A549 (cell line): ENCODE measurements at regions not wholly inside any gene's neighbourhood (a gene's known extent, or its start where the extent isn't known, plus 50 kb on each side); places are given as distances from the start of the nearest gene placed in this dataset.

ENCODE experiments used
- ATAC-seq, 2 experiments: fragments of 200-7000 bp in 1 of 2; fragments of >200 bp in 1 of 2; cut with Nextera tagmentation in 1 of 2; cut with Tn5 transposase in 1 of 2; 3 replicates each; pipeline versions ENCODE4 v1.8.0 to v1.9.1; 2018 to 2020; ENCODE audit warnings: mild to moderate bottlenecking in 1 of 2, moderate library complexity in 1 of 2
- CTCF ChIA-PET: fragments of 300-600 bp; sonication (Branson Sonifier 250); formaldehyde crosslinking; extraction: SDS; loops from one replicate; lab custom pipeline; 2021; ENCODE audit warnings: antibody characterized with exemption, inconsistent platforms; lab: Yijun Ruan, JAX
- POLR2A ChIA-PET: fragments of 350-600 bp; formaldehyde crosslinking; extraction: SDS; loops from one replicate; lab custom pipeline; 2021; ENCODE audit warnings: antibody characterized with exemption, inconsistent platforms; lab: Yijun Ruan, JAX
- DNase-seq, 2 experiments: peaks; one replicate each; pipeline versions ENCODE4 v3.0.0 to v3.0.0-alpha.2; 2011 to 2016; ENCODE audit warnings: low read depth in 1 of 2, low spot score in 1 of 2
- FAIRE-seq: peaks from 2 replicates; lab custom pipeline; 2011; peaks lifted over from hg19 to GRCh38; lab: Jason Lieb, UNC
- H3K27ac ChIP-seq, 2 experiments: fragments of >200 bp; sonication (Bioruptor Twin); formaldehyde crosslinking; 3 replicates each; pipeline ENCODE4 v1.5.1; 2016 to 2017
- H3K4me1 ChIP-seq: fragments of >200 bp; sonication (Bioruptor Twin); formaldehyde crosslinking; 3 replicates; pipeline ENCODE4 v1.6.1; 2016
- H3K4me2 ChIP-seq: fragments of >200 bp; sonication (Bioruptor Twin); formaldehyde crosslinking; 3 replicates; pipeline ENCODE4 v1.6.1; 2016
- H3K4me3 ChIP-seq: fragments of >200 bp; sonication (Bioruptor Twin); formaldehyde crosslinking; 3 replicates; pipeline ENCODE4 v1.5.1; 2016
- H3K9me3 ChIP-seq: fragments of >200 bp; sonication (Bioruptor Twin); formaldehyde crosslinking; 3 replicates; pipeline ENCODE4 v1.6.1; 2016
- EP300 ChIP-seq, 2 experiments: fragments of >200 bp; sonication (Bioruptor Twin); formaldehyde crosslinking; IDR thresholded peaks; 2 replicates in 1 of 2; 3 replicates in 1 of 2; pipeline ENCODE4 v1.6.1; 2016 to 2017
- ESRRA ChIP-seq: fragments of 150-350 bp; IDR thresholded peaks from 2 replicates; pipeline ENCODE4 v1.6.1; 2014; ENCODE audit warnings: mild to moderate bottlenecking, low read length, borderline replicate concordance
- FOSL2 ChIP-seq, 2 experiments: fragments of 450-650 bp in 1 of 2; fragments of >200 bp in 1 of 2; sonication (Bioruptor Twin) in 1 of 2; formaldehyde crosslinking; IDR thresholded peaks; 2 replicates each; pipeline versions ENCODE4 v1.5.0 to v1.6.1; 2016 to 2020; ENCODE audit warnings: mild to moderate bottlenecking in 1 of 2, moderate library complexity in 1 of 2
- GATA3 ChIP-seq: IDR thresholded peaks from 2 replicates; pipeline ENCODE4 v1.6.1; 2012; ENCODE audit warnings: borderline replicate concordance
- HOXA7 ChIP-seq: fragments of 250-450 bp; sonication (Bioruptor Pico); IDR thresholded peaks from 2 replicates; pipeline ENCODE4 v1.5.0; 2020; ENCODE audit warnings: mild to moderate bottlenecking, moderate library complexity
- HOXB5 ChIP-seq: fragments of 250-450 bp; sonication (Bioruptor Pico); IDR thresholded peaks from 2 replicates; pipeline ENCODE4 v1.5.0; 2020; ENCODE audit warnings: mild to moderate bottlenecking, moderate library complexity
- JUNB ChIP-seq: fragments of >200 bp; sonication (Bioruptor Twin); formaldehyde crosslinking; IDR thresholded peaks from 2 replicates; pipeline ENCODE4 v1.6.1; 2016
- MAZ ChIP-seq: fragments of 150-350 bp; IDR thresholded peaks from 2 replicates; pipeline ENCODE4 v1.6.1; 2014; ENCODE audit warnings: antibody characterized with exemption, low read depth, low read length, borderline replicate concordance
- NFE2L2 ChIP-seq: fragments of 150-350 bp; conservative IDR thresholded peaks from 2 replicates; pipeline ENCODE4 v1.6.1; 2014; ENCODE audit warnings: low read length
- PHF8 ChIP-seq: fragments of 200-600 bp; sonication (generic); IDR thresholded peaks from 2 replicates; pipeline ENCODE4 v1.6.1; 2016; ENCODE audit warnings: low read depth, mild to moderate bottlenecking, antibody characterized with exemption, moderate library complexity, borderline replicate concordance
- RARB ChIP-seq: fragments of 250-450 bp; sonication (Bioruptor Pico); IDR thresholded peaks from 2 replicates; pipeline ENCODE4 v1.8.0; 2021; ENCODE audit warnings: mild to moderate bottlenecking, moderate library complexity
- SREBF2 ChIP-seq: fragments of 450-650 bp; IDR thresholded peaks from 2 replicates; pipeline ENCODE4 v1.6.1; 2014; ENCODE audit warnings: mild to moderate bottlenecking, moderate library complexity
- TP53 ChIP-seq: fragments of 250-450 bp; sonication (Bioruptor Pico); IDR thresholded peaks from 2 replicates; pipeline ENCODE4 v1.5.0; 2021; ENCODE audit warnings: mild to moderate bottlenecking, moderate library complexity
- ZFP36 ChIP-seq: fragments of 450-650 bp; IDR thresholded peaks from 2 replicates; pipeline ENCODE4 v1.6.1; 2014; ENCODE audit warnings: borderline replicate concordance; ENCODE audit not compliant: partially characterized antibody
- WGBS: methylation state at CpG from one replicate; pipeline ENCODE4 v1.1.6; 2017; ENCODE audit errors: missing lambda C conversion rate; 5-methylcytosine and 5-hydroxymethylcytosine counted together
- TF ChIP-seq, protein P1 (sequence below): fragments of >200 bp; sonication (Bioruptor Twin); formaldehyde crosslinking; IDR thresholded peaks from 3 replicates; pipeline ENCODE4 v1.5.1; 2016
- TF ChIP-seq, protein P2 (sequence below): fragments of 450-650 bp; IDR thresholded peaks from 2 replicates; pipeline ENCODE4 v1.6.1; 2014; ENCODE audit warnings: antibody characterized with exemption
- TF ChIP-seq, protein P3 (sequence below): fragments of >200 bp; sonication (Bioruptor Twin); formaldehyde crosslinking; IDR thresholded peaks from 3 replicates; pipeline ENCODE4 v1.6.1; 2016
- TF ChIP-seq, protein P4 (sequence below): fragments of 200-600 bp; sonication (generic); IDR thresholded peaks from 2 replicates; pipeline ENCODE4 v1.6.1; 2016; ENCODE audit warnings: antibody characterized with exemption, mild to moderate bottlenecking, moderate library complexity
- TF ChIP-seq, protein P5 (sequence below): IDR thresholded peaks from 2 replicates; pipeline ENCODE4 v1.6.1; 2012
- TF ChIP-seq, protein P6 (sequence below): IDR thresholded peaks from 2 replicates; pipeline ENCODE4 v1.6.1; 2012; ENCODE audit warnings: low read depth, borderline replicate concordance

DNA sequence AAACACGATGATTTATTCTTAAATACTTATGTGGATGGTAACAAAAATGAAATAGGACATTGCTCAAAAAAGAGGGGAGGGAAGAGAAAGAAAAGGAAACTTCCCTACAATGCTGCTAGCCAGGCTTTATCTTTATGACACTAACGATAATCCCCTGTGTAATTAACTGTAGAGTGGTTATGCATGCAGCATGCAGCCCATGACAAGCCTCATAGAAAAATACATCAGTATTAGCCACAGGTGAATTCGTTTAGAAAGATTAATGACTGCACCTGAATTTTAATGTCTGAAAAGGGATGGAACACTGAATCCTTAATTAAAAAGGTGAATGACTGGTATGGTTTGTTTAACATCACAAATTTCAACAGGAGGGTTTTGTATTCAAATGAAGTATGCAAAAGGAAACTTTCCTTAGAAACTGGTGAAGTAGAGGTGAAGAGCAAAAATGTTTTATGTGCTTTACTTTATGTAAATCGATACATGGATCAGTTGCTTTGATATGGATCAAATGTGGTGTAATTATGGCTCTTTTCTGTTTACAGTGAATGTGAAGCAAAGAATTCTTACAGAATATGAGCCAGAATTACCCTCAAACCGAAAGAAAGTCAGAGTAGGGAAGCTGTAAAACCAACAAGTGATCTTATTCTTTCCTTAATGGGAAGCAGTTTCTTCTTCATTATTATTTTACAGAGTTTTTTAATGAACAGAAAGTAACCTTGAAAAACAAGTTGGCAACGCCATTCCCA is 569.6 kb upstream of the ADGRL2 start:
- Histone ChIP-seq H3K4me1 (no peaks in the 10 kb centered on the region), H3K4me2 (no peak overlapping the region), H3K27ac (no peak overlapping the region), H3K9me3 (no peaks in the 10 kb centered on the region), H3K4me3 (no peak overlapping the region)
- TF ChIP-seq ESRRA (no peak), EP300 (IDR thresholded peaks at IDR 0.05) (no peak), NFE2L2 (no peak), HOXA7 (CRISPR knock-in tag) (no peak), MAZ (no peak), HOXB5 (CRISPR knock-in tag) (no peak), GATA3 (no peak), RARB (CRISPR knock-in tag) (no peak), TP53 (CRISPR knock-in tag) (no peak)
- TF ChIP-seq, protein P1, sequence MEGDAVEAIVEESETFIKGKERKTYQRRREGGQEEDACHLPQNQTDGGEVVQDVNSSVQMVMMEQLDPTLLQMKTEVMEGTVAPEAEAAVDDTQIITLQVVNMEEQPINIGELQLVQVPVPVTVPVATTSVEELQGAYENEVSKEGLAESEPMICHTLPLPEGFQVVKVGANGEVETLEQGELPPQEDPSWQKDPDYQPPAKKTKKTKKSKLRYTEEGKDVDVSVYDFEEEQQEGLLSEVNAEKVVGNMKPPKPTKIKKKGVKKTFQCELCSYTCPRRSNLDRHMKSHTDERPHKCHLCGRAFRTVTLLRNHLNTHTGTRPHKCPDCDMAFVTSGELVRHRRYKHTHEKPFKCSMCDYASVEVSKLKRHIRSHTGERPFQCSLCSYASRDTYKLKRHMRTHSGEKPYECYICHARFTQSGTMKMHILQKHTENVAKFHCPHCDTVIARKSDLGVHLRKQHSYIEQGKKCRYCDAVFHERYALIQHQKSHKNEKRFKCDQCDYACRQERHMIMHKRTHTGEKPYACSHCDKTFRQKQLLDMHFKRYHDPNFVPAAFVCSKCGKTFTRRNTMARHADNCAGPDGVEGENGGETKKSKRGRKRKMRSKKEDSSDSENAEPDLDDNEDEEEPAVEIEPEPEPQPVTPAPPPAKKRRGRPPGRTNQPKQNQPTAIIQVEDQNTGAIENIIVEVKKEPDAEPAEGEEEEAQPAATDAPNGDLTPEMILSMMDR: no peak
- TF ChIP-seq, protein P2, sequence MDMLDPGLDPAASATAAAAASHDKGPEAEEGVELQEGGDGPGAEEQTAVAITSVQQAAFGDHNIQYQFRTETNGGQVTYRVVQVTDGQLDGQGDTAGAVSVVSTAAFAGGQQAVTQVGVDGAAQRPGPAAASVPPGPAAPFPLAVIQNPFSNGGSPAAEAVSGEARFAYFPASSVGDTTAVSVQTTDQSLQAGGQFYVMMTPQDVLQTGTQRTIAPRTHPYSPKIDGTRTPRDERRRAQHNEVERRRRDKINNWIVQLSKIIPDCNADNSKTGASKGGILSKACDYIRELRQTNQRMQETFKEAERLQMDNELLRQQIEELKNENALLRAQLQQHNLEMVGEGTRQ: no peak
- TF ChIP-seq, protein P3, sequence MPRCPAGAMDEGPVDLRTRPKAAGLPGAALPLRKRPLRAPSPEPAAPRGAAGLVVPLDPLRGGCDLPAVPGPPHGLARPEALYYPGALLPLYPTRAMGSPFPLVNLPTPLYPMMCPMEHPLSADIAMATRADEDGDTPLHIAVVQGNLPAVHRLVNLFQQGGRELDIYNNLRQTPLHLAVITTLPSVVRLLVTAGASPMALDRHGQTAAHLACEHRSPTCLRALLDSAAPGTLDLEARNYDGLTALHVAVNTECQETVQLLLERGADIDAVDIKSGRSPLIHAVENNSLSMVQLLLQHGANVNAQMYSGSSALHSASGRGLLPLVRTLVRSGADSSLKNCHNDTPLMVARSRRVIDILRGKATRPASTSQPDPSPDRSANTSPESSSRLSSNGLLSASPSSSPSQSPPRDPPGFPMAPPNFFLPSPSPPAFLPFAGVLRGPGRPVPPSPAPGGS: no peak
- no peak for DNase-seq
- CTCF ChIA-PET: no interaction called here
- POLR2A ChIA-PET: no interaction called here
- 23% methylated on average over 6 of the region's 6 CpGs for WGBS
- FAIRE-seq: no peak
- no peak for ATAC-seq

DNA sequence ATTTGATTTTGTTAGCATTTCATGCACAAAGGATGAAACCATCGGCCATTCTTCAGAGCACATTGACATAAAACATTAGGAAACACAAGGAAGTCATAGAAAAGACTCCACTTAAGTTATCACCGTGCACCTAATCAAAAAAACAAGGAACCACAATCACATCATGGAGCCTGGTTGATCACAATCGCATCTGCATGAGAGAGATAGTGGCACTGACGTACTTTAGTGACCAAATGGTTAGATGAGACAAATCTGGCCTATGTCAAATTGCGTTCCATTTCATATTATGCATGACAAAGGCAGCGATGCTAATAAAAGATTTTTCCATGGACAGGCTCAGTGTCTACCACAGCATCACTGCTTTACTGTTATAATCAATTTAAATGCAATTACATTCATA is 571.8 kb upstream of the ADGRL2 start:
- WGBS: 45% methylated on average over 6 of the region's 6 CpGs
- Histone ChIP-seq H3K4me2 (no peak overlapping the region), H3K4me1 (no peaks in the 10 kb centered on the region), H3K9me3 (no peaks in the 10 kb centered on the region), H3K27ac (no peak overlapping the region), H3K4me3 (no peak overlapping the region)
- FAIRE-seq (no peak), DNase-seq (no peak), ATAC-seq (no peak)
- TF ChIP-seq PHF8 (no peak), ZFP36 (no peak), SREBF2 (no peak), JUNB (no peak), HOXA7 (CRISPR knock-in tag) (no peak), FOSL2 (IDR thresholded peaks at IDR 0.05) (no peak), FOSL2 (CRISPR knock-in tag; IDR thresholded peaks at IDR 0.05) (no peak)
- TF ChIP-seq, protein P4, sequence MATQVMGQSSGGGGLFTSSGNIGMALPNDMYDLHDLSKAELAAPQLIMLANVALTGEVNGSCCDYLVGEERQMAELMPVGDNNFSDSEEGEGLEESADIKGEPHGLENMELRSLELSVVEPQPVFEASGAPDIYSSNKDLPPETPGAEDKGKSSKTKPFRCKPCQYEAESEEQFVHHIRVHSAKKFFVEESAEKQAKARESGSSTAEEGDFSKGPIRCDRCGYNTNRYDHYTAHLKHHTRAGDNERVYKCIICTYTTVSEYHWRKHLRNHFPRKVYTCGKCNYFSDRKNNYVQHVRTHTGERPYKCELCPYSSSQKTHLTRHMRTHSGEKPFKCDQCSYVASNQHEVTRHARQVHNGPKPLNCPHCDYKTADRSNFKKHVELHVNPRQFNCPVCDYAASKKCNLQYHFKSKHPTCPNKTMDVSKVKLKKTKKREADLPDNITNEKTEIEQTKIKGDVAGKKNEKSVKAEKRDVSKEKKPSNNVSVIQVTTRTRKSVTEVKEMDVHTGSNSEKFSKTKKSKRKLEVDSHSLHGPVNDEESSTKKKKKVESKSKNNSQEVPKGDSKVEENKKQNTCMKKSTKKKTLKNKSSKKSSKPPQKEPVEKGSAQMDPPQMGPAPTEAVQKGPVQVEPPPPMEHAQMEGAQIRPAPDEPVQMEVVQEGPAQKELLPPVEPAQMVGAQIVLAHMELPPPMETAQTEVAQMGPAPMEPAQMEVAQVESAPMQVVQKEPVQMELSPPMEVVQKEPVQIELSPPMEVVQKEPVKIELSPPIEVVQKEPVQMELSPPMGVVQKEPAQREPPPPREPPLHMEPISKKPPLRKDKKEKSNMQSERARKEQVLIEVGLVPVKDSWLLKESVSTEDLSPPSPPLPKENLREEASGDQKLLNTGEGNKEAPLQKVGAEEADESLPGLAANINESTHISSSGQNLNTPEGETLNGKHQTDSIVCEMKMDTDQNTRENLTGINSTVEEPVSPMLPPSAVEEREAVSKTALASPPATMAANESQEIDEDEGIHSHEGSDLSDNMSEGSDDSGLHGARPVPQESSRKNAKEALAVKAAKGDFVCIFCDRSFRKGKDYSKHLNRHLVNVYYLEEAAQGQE: no peak
- TF ChIP-seq, protein P5, sequence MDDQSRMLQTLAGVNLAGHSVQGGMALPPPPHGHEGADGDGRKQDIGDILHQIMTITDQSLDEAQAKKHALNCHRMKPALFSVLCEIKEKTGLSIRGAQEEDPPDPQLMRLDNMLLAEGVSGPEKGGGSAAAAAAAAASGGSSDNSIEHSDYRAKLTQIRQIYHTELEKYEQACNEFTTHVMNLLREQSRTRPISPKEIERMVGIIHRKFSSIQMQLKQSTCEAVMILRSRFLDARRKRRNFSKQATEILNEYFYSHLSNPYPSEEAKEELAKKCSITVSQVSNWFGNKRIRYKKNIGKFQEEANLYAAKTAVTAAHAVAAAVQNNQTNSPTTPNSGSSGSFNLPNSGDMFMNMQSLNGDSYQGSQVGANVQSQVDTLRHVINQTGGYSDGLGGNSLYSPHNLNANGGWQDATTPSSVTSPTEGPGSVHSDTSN: no peak
- TF ChIP-seq, protein P6, sequence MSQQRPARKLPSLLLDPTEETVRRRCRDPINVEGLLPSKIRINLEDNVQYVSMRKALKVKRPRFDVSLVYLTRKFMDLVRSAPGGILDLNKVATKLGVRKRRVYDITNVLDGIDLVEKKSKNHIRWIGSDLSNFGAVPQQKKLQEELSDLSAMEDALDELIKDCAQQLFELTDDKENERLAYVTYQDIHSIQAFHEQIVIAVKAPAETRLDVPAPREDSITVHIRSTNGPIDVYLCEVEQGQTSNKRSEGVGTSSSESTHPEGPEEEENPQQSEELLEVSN: no peak
- ChIA-PET CTCF (no interaction called here), POLR2A (no interaction called here)
